Hepatocyte (in vitro differentiated cells): ENCODE measurements at regions not wholly inside any gene's neighbourhood (a gene's known extent, or its start where the extent isn't known, plus 50 kb on each side); places are given as distances from the start of the nearest gene placed in this dataset.
"Not testable (repeated sequence)": the region's sequence is repeated elsewhere in the genome, so short reads cannot be mapped to it uniquely, and the experiment has no call there.

ENCODE experiments used
- DNase-seq: peaks from one replicate; pipeline ENCODE4 v3.0.0-alpha.2; 2016; ENCODE audit warnings: low spot score
- H2AFZ ChIP-seq: fragments of 200-600 bp; sonication (generic); 2 replicates; pipeline ENCODE4 v1.6.0; 2016; ENCODE audit warnings: antibody characterized with exemption, mild to moderate bottlenecking
- H3K27ac ChIP-seq: fragments of 200-600 bp; sonication (generic); 2 replicates; pipeline ENCODE4 v1.5.1; 2016; ENCODE audit warnings: mild to moderate bottlenecking
- H3K27me3 ChIP-seq: fragments of 200-600 bp; sonication (generic); 2 replicates; pipeline ENCODE4 v1.6.1; 2016
- H3K36me3 ChIP-seq: fragments of 200-600 bp; sonication (generic); replicated peaks from 2 replicates; pipeline ENCODE4 v1.5.1; 2016; ENCODE audit warnings: low read depth; ENCODE audit not compliant: insufficient read depth
- H3K4me1 ChIP-seq: fragments of 200-600 bp; sonication (generic); 2 replicates; pipeline ENCODE4 v1.5.1; 2016; ENCODE audit warnings: mild to moderate bottlenecking, moderate library complexity; ENCODE audit not compliant: insufficient read depth
- H3K4me2 ChIP-seq: fragments of 200-600 bp; sonication (generic); 2 replicates; pipeline ENCODE4 v1.6.0; 2016
- H3K4me3 ChIP-seq: fragments of 200-600 bp; sonication (generic); 2 replicates; pipeline ENCODE4 v1.5.1; 2016; ENCODE audit warnings: mild to moderate bottlenecking
- H3K79me2 ChIP-seq: fragments of 200-600 bp; sonication (generic); 2 replicates; pipeline ENCODE4 v1.6.0; 2017; ENCODE audit warnings: mild to moderate bottlenecking
- H3K9me2 ChIP-seq: fragments of 200-600 bp; sonication (generic); replicated peaks from 2 replicates; pipeline ENCODE4 v1.6.0; 2017; ENCODE audit warnings: mild to moderate bottlenecking; ENCODE audit not compliant: insufficient read depth
- H3K9me3 ChIP-seq: fragments of 200-600 bp; sonication (generic); 2 replicates; pipeline ENCODE4 v1.5.1; 2016; ENCODE audit warnings: low read depth, mild to moderate bottlenecking
- H4K20me1 ChIP-seq: fragments of 200-600 bp; sonication (generic); 2 replicates; pipeline ENCODE4 v1.6.0; 2016; ENCODE audit warnings: mild to moderate bottlenecking; ENCODE audit not compliant: insufficient read depth, poor library complexity, severe bottlenecking
- CTCF ChIP-seq: fragments of 200-600 bp; sonication (generic); IDR thresholded peaks from 2 replicates; pipeline ENCODE4 v1.5.1; 2016; ENCODE audit warnings: antibody characterized with exemption, mild to moderate bottlenecking; ENCODE audit not compliant: poor library complexity
- EZH2 ChIP-seq: fragments of 200-600 bp; sonication (generic); IDR thresholded peaks from 2 replicates; pipeline ENCODE4 v1.6.1; 2016; ENCODE audit warnings: antibody characterized with exemption, mild to moderate bottlenecking, borderline replicate concordance
- EZH2phosphoT487 ChIP-seq: fragments of 200-600 bp; sonication (generic); IDR thresholded peaks from one replicate; pipeline ENCODE4 v1.6.1; 2018; ENCODE audit warnings: antibody characterized with exemption, mild to moderate bottlenecking, low read depth, moderate library complexity; ENCODE audit not compliant: unreplicated experiment, severe bottlenecking
- WGBS: methylation state at CpG from one replicate; pipeline ENCODE4 v1.1.6; 2016; ENCODE audit warnings: low lambda C conversion rate; ENCODE audit errors: missing lambda C conversion rate; 5-methylcytosine and 5-hydroxymethylcytosine counted together

GRCh38 chr7:153696242-153696641 is 356.0 kb upstream of the DPP6 start:
- Histone ChIP-seq H3K27ac (no peak overlapping the region), H3K36me3 (no peaks in the 10 kb centered on the region), H3K4me1 (no peaks in the 10 kb centered on the region), H3K4me2 (no peak overlapping the region), H4K20me1 (no peaks in the 10 kb centered on the region), H3K79me2 (no peaks in the 10 kb centered on the region), H3K9me2 (no peaks in the 10 kb centered on the region), H3K4me3 (no peak overlapping the region), H2AFZ (no peak overlapping the region), H3K9me3 (no peaks in the 10 kb centered on the region), H3K27me3 (no peaks in the 10 kb centered on the region)
- TF ChIP-seq EZH2phosphoT487 (no peak), EZH2 (no peak), CTCF (no peak)
- no peak for DNase-seq
- 77% methylated on average over 12 of the region's 12 CpGs for WGBS

- Histone ChIP-seq H3K4me3 (no peak overlapping the region), H3K79me2 (no peaks in the 10 kb centered on the region), H3K27me3 (no peaks in the 10 kb centered on the region), H2AFZ (no peak overlapping the region), H3K27ac (no peak overlapping the region), H3K36me3 (no peaks in the 10 kb centered on the region), H3K9me2 (no peaks in the 10 kb centered on the region), H4K20me1 (no peaks in the 10 kb centered on the region), H3K4me1 (no peaks in the 10 kb centered on the region), H3K9me3 (no peaks in the 10 kb centered on the region), H3K4me2 (no peak overlapping the region)
- no peak for TF ChIP-seq EZH2phosphoT487
- TF ChIP-seq CTCF, result no peak
- 80% methylated on average over 10 of the region's 10 CpGs for WGBS
- DNase-seq, result no peak
These were observed 354.2 kb upstream of the DPP6 start for GRCh38 chr7:153698046-153698445.

GRCh38 chr7:153701678-153702077 is 350.5 kb upstream of the DPP6 start:
- Histone ChIP-seq H3K4me2 (no peak overlapping the region), H3K27ac (no peak overlapping the region), H3K4me1 (no peaks in the 10 kb centered on the region), H3K9me3 (no peaks in the 10 kb centered on the region), H3K9me2 (no peaks in the 10 kb centered on the region), H3K36me3 (no peaks in the 10 kb centered on the region), H3K79me2 (no peaks in the 10 kb centered on the region), H3K4me3 (no peak overlapping the region), H2AFZ (no peak overlapping the region), H4K20me1 (no peaks in the 10 kb centered on the region), H3K27me3 (no peaks in the 10 kb centered on the region)
- DNase-seq, result no peak
- no peak for TF ChIP-seq EZH2phosphoT487
- TF ChIP-seq EZH2, result no peak
- TF ChIP-seq CTCF, result no peak

DNA sequence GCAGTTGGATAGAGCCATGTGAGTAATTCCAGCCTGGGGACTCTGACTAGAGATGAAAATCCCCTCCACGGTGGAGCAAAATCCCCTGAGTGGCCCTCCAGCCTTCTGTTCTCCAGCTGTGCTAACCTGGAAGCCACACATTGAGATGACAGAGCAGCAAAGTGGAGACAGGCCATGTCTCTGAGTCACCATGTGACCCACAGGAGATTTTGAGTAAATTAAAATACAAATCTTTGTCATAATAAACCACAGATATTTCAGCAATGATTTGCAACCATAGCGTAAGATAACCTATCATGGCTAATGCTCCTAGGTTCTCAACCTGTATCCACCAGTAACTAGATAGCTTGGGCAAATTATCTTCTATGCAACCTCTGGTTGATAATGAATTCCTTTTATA is 328.3 kb upstream of the DPP6 start:
- not testable (repeated sequence) for H3K4me2 ChIP-seq, DNase-seq, H3K27me3 ChIP-seq, H3K4me1 ChIP-seq, H3K9me2 ChIP-seq, H3K79me2 ChIP-seq, H3K27ac ChIP-seq, H3K4me3 ChIP-seq, H2AFZ ChIP-seq, H3K36me3 ChIP-seq, H4K20me1 ChIP-seq, H3K9me3 ChIP-seq
- WGBS, result 38% methylated on average over 1 of the region's 2 CpGs

DNA sequence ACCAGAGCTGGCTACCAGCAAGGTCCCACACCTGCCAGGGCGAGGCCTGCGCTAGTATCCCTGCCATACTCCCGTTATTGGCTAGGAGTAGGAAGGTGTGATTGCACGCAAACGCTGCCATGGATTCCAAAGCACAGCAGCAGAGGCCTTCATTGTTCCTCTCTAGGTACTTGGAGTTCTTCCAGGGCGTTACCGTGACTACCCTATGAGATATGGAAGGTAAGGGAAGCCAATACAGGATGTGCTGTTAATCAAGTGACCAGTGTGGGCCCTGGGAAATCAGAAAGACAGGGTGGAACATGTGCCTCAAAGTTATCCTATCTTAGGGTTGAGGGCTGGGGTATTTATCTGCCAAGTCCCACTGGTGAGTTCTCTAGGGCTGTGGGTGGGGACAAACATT is 320.7 kb upstream of the DPP6 start:
- not testable (repeated sequence) for H2AFZ ChIP-seq, DNase-seq, H3K36me3 ChIP-seq, H3K4me1 ChIP-seq, H3K4me2 ChIP-seq, H3K27ac ChIP-seq, H3K4me3 ChIP-seq, H3K9me2 ChIP-seq, H4K20me1 ChIP-seq, H3K27me3 ChIP-seq, H3K9me3 ChIP-seq, H3K79me2 ChIP-seq
- 83% methylated on average over 7 of the region's 7 CpGs for WGBS

DNA sequence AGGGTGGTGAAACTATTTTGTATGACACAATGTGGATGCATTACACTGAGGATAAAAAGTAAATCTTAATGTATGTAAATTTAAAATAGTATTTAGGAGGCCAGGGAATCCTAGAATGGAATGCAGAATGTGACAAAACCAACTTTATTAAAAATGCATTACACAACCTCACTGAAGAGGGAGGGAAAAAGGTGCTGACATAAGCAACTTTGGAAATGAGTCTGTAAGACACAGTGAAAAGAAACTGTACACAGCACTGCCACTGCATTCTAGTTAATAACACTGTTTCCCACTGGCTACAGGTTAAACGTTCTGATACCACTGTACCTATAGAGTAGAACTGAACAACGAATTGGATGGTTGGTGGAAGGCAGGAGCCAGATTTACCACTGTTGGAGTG is 308.8 kb upstream of the DPP6 start:
- not testable (repeated sequence) for H3K4me2 ChIP-seq, H3K4me1 ChIP-seq, H3K27ac ChIP-seq, DNase-seq, H3K27me3 ChIP-seq, H3K9me3 ChIP-seq, H3K79me2 ChIP-seq, H4K20me1 ChIP-seq, H3K9me2 ChIP-seq, H3K4me3 ChIP-seq, H2AFZ ChIP-seq, H3K36me3 ChIP-seq
- WGBS, result 42% methylated on average over 2 of the region's 2 CpGs

GRCh38 chr7:153747969-153748368 is 304.2 kb upstream of the DPP6 start:
- not testable (repeated sequence) for DNase-seq, H3K4me3 ChIP-seq, H4K20me1 ChIP-seq, H3K4me2 ChIP-seq, H3K36me3 ChIP-seq, H3K27ac ChIP-seq, H3K79me2 ChIP-seq, H3K9me2 ChIP-seq, H3K9me3 ChIP-seq, H3K4me1 ChIP-seq, H2AFZ ChIP-seq, H3K27me3 ChIP-seq
- 11% methylated on average over 18 of the region's 21 CpGs for WGBS
